ENCODE measurements at regions not wholly inside any gene's neighbourhood (a gene's known extent, or its start where the extent isn't known, plus 50 kb on each side); places are given as distances from the start of the nearest gene placed in this dataset.

DNA sequence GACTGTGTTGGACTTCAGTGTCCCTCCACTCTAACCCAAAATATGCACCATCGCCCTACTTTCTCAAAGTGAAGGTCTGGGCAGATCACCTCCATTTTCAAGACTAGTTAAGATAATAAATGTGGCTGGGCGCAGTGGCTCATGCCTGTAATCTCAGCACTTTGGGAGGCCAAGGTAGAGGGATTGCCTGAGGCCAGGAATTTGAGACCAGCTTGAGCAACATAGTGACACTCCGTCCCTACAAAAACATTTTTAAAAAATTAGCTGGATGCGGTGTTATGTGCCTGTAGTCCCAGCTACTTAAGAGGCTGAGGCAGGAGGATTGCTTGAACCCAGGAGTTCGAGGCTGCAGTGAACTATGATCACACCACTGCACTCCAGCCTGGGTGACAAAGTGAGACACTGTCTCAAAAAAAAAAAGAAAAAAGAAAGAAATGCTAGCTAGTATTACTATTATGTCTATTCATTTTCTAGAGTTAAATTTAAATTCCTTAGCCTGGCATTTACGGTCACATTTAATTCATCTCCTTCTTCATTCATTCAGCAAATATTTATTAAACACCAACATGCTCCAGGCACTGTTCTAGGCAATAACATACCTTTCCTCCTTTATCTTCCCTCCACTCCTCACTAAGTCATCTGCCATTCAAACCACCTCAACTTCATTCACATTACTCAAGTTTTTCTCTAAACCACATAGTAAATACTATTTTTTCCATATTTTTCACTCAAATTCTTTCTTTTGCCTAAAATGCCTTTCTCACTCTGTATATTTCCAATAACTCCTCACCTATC lies 96.1 kb upstream of the XYLT1 start:
- Histone ChIP-seq H3K36me3 (ENCODE audit: control insufficient read depth, insufficient read depth, low read length) (no peaks in the 10 kb centered on the region), H3K27ac (ENCODE audit: low read depth, low read length) (no peak overlapping the region), H3K9ac (ENCODE audit: low read length) (no peak overlapping the region)

GRCh38 chr16:17566075-17566474 lies 95.3 kb upstream of the XYLT1 start:
- peaks cover 6% of the 10 kb centered on the region; the same call in 1 of the 2 replicates for H3K9me3 ChIP-seq (ENCODE audit: control insufficient read depth, insufficient read depth, low read depth, low read length)
- H3K36me3 ChIP-seq (ENCODE audit: control insufficient read depth, insufficient read depth, low read length) = no peaks in the 10 kb centered on the region
- H3K27me3 ChIP-seq (ENCODE audit: control insufficient read depth, insufficient read depth, low read length) = no peaks in the 10 kb centered on the region
- H3K27ac ChIP-seq (ENCODE audit: low read depth, low read length) = no peak overlapping the region
- no peak overlapping the region for H3K4me3 ChIP-seq (ENCODE audit: low read depth, low read length)
- no peaks in the 10 kb centered on the region for H3K4me1 ChIP-seq (ENCODE audit: control insufficient read depth, insufficient read depth, low read length)
- no peak overlapping the region for H3K9ac ChIP-seq (ENCODE audit: low read length)

More for the DNA sequence above, 96.1 kb upstream of the XYLT1 start:
- Histone ChIP-seq H3K9me3 (ENCODE audit: control insufficient read depth, insufficient read depth, low read depth, low read length) (peaks cover 6% of the 10 kb centered on the region; the same call in 1 of the 2 replicates), H3K4me1 (ENCODE audit: control insufficient read depth, insufficient read depth, low read length) (no peaks in the 10 kb centered on the region), H3K4me3 (ENCODE audit: low read depth, low read length) (no peak overlapping the region), H3K27me3 (ENCODE audit: control insufficient read depth, insufficient read depth, low read length) (no peaks in the 10 kb centered on the region)

- no peak overlapping the region for H3K4me3 ChIP-seq (ENCODE audit: low read depth, low read length)
- no peaks in the 10 kb centered on the region for H3K4me1 ChIP-seq (ENCODE audit: control insufficient read depth, insufficient read depth, low read length)
- no peaks in the 10 kb centered on the region for H3K27me3 ChIP-seq (ENCODE audit: control insufficient read depth, insufficient read depth, low read length)
- no peaks in the 10 kb centered on the region for H3K36me3 ChIP-seq (ENCODE audit: control insufficient read depth, insufficient read depth, low read length)
- H3K27ac ChIP-seq (ENCODE audit: low read depth, low read length) = no peak overlapping the region
- H3K9ac ChIP-seq (ENCODE audit: low read length) = no peak overlapping the region
- H3K9me3 ChIP-seq (ENCODE audit: control insufficient read depth, insufficient read depth, low read depth, low read length) = peaks cover 6% of the 10 kb centered on the region; the same call in 1 of the 2 replicates
These were observed 94.8 kb upstream of the XYLT1 start for GRCh38 chr16:17565605-17566004.

- Histone ChIP-seq H3K36me3 (ENCODE audit: control insufficient read depth, insufficient read depth, low read length) (no peaks in the 10 kb centered on the region), H3K9ac (ENCODE audit: low read length) (no peak overlapping the region), H3K27ac (ENCODE audit: low read depth, low read length) (no peak overlapping the region), H3K9me3 (ENCODE audit: control insufficient read depth, insufficient read depth, low read depth, low read length) (peaks cover 6% of the 10 kb centered on the region; the same call in 1 of the 2 replicates), H3K4me1 (ENCODE audit: control insufficient read depth, insufficient read depth, low read length) (no peaks in the 10 kb centered on the region), H3K4me3 (ENCODE audit: low read depth, low read length) (no peak overlapping the region), H3K27me3 (ENCODE audit: control insufficient read depth, insufficient read depth, low read length) (no peaks in the 10 kb centered on the region)
These were observed 94.1 kb upstream of the XYLT1 start for GRCh38 chr16:17564856-17565255.

- no peak overlapping the region for H3K9ac ChIP-seq (ENCODE audit: low read length)
- H3K4me1 ChIP-seq (ENCODE audit: control insufficient read depth, insufficient read depth, low read length) = no peaks in the 10 kb centered on the region
- no peak overlapping the region for H3K27ac ChIP-seq (ENCODE audit: low read depth, low read length)
- H3K36me3 ChIP-seq (ENCODE audit: control insufficient read depth, insufficient read depth, low read length) = no peaks in the 10 kb centered on the region
- no peaks in the 10 kb centered on the region for H3K27me3 ChIP-seq (ENCODE audit: control insufficient read depth, insufficient read depth, low read length)
- H3K4me3 ChIP-seq (ENCODE audit: low read depth, low read length) = no peak overlapping the region
- H3K9me3 ChIP-seq (ENCODE audit: control insufficient read depth, insufficient read depth, low read depth, low read length) = peaks cover 6% of the 10 kb centered on the region; the same call in 1 of the 2 replicates
These were observed 92.7 kb upstream of the XYLT1 start for GRCh38 chr16:17563323-17564091.

GRCh38 chr16:17561056-17561455 lies 90.3 kb upstream of the XYLT1 start:
- H3K27ac ChIP-seq (ENCODE audit: low read depth, low read length) = no peak overlapping the region
- H3K4me1 ChIP-seq (ENCODE audit: control insufficient read depth, insufficient read depth, low read length) = no peaks in the 10 kb centered on the region
- no peaks in the 10 kb centered on the region for H3K36me3 ChIP-seq (ENCODE audit: control insufficient read depth, insufficient read depth, low read length)
- no peak overlapping the region for H3K9ac ChIP-seq (ENCODE audit: low read length)
- H3K9me3 ChIP-seq (ENCODE audit: control insufficient read depth, insufficient read depth, low read depth, low read length) = peaks cover 5% of the 10 kb centered on the region; the same call in 1 of the 2 replicates
- H3K27me3 ChIP-seq (ENCODE audit: control insufficient read depth, insufficient read depth, low read length) = no peaks in the 10 kb centered on the region
- H3K4me3 ChIP-seq (ENCODE audit: low read depth, low read length) = no peak overlapping the region

DNA sequence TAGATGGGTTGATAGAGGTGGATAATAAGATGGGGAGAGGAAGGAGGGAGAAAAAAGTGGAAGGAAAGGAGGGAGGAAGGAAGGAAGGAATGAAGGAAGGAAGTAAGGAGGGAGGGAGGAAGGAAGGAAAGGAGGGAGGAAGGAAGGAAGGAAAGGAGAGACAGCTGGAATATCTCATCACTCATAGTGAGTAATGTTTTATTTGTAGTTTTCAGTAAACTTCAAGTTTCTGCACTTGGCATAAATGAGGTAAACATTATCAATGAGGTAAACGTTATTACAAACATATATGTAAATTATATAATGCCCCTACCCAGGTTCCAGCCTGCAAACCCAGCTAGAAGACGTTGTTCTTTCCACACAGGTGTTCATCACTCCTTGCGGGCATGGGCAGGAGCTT lies 89.8 kb upstream of the XYLT1 start:
- no peak overlapping the region for H3K27ac ChIP-seq (ENCODE audit: low read depth, low read length)
- no peaks in the 10 kb centered on the region for H3K27me3 ChIP-seq (ENCODE audit: control insufficient read depth, insufficient read depth, low read length)
- no peaks in the 10 kb centered on the region for H3K36me3 ChIP-seq (ENCODE audit: control insufficient read depth, insufficient read depth, low read length)

GRCh38 chr16:17559394-17559793 lies 88.6 kb upstream of the XYLT1 start:
- H3K4me3 ChIP-seq (ENCODE audit: low read depth, low read length) = no peak overlapping the region
- no peaks in the 10 kb centered on the region for H3K27me3 ChIP-seq (ENCODE audit: control insufficient read depth, insufficient read depth, low read length)
- H3K27ac ChIP-seq (ENCODE audit: low read depth, low read length) = no peak overlapping the region
- no peak overlapping the region for H3K9ac ChIP-seq (ENCODE audit: low read length)
- H3K36me3 ChIP-seq (ENCODE audit: control insufficient read depth, insufficient read depth, low read length) = no peaks in the 10 kb centered on the region
- H3K9me3 ChIP-seq (ENCODE audit: control insufficient read depth, insufficient read depth, low read depth, low read length) = no peaks in the 10 kb centered on the region
- no peaks in the 10 kb centered on the region for H3K4me1 ChIP-seq (ENCODE audit: control insufficient read depth, insufficient read depth, low read length)

More for the DNA sequence above, 89.8 kb upstream of the XYLT1 start:
- Histone ChIP-seq H3K4me1 (ENCODE audit: control insufficient read depth, insufficient read depth, low read length) (no peaks in the 10 kb centered on the region), H3K9ac (ENCODE audit: low read length) (no peak overlapping the region), H3K4me3 (ENCODE audit: low read depth, low read length) (no peak overlapping the region), H3K9me3 (ENCODE audit: control insufficient read depth, insufficient read depth, low read depth, low read length) (peaks cover under 1% of the 10 kb centered on the region; the same call in 1 of the 2 replicates)

DNA sequence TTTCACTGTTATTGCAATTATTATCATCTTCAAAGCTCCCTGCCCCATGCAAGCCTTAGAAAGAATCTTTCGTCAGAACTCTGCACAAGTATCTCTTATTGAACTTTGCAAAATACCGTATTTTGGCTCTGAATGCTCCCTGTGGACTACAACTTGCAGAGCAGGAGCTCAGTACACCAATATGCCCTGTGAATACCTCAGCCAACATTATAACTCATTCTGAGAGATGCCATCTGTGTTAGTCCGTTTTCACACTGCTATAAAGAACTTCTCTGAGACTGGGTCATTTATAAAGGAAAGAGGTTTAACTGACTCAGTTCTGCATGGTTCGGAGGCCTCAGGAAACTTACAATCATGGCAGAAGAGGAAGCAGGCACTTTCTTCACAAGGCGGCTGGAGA lies 87.2 kb upstream of the XYLT1 start:
- Histone ChIP-seq H3K4me1 (ENCODE audit: control insufficient read depth, insufficient read depth, low read length) (no peaks in the 10 kb centered on the region), H3K4me3 (ENCODE audit: low read depth, low read length) (no peak overlapping the region), H3K9ac (ENCODE audit: low read length) (no peak overlapping the region), H3K36me3 (ENCODE audit: control insufficient read depth, insufficient read depth, low read length) (no peaks in the 10 kb centered on the region), H3K27me3 (ENCODE audit: control insufficient read depth, insufficient read depth, low read length) (no peaks in the 10 kb centered on the region), H3K27ac (ENCODE audit: low read depth, low read length) (no peak overlapping the region), H3K9me3 (ENCODE audit: control insufficient read depth, insufficient read depth, low read depth, low read length) (no peaks in the 10 kb centered on the region)

DNA sequence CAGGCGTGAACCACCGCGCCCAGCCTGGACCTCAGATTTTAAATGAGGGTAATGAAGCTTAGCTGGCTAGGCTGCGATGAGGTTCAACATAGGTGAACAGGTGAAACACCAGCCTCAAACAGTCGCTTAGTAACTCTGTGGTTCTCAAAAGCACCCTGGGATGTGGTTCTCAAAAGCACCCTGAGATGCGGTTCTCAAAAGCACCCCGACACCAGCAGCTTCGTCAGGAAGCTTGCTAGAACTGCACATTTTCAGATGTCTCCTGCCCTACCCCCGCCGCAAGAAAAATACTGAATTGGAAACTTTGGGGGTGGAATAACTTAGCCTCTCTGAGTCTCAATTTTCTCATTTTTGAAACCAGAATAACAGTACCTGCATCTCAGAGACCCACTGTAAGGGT lies 86.7 kb upstream of the XYLT1 start:
- Histone ChIP-seq H3K9ac (ENCODE audit: low read length) (no peak overlapping the region), H3K27me3 (ENCODE audit: control insufficient read depth, insufficient read depth, low read length) (no peaks in the 10 kb centered on the region), H3K4me3 (ENCODE audit: low read depth, low read length) (no peak overlapping the region), H3K36me3 (ENCODE audit: control insufficient read depth, insufficient read depth, low read length) (no peaks in the 10 kb centered on the region), H3K27ac (ENCODE audit: low read depth, low read length) (no peak overlapping the region), H3K4me1 (ENCODE audit: control insufficient read depth, insufficient read depth, low read length) (no peaks in the 10 kb centered on the region), H3K9me3 (ENCODE audit: control insufficient read depth, insufficient read depth, low read depth, low read length) (no peaks in the 10 kb centered on the region)
